AG04449 (cell line): ENCODE measurements at regions not wholly inside any gene's neighbourhood (a gene's known extent, or its start where the extent isn't known, plus 50 kb on each side); places are given as distances from the start of the nearest gene placed in this dataset.

Experiments used
- CTCF ChIA-PET: fragments of 350-600 bp; formaldehyde crosslinking; extraction: SDS; loops from one replicate; lab custom pipeline; 2021; ENCODE audit warnings: antibody characterized with exemption; lab: Yijun Ruan, JAX
- POLR2A ChIA-PET: fragments of 400-600, 350-600 bp; formaldehyde crosslinking; extraction: SDS; loops from one replicate; lab custom pipeline; 2020; ENCODE audit warnings: antibody characterized with exemption, inconsistent platforms; lab: Yijun Ruan, JAX
- DNase-seq: peaks from one replicate; pipeline ENCODE4 v3.0.0-alpha.2; 2010; ENCODE audit warnings: low read depth, low spot score
- H3K4me3 ChIP-seq: 2 replicates; pipeline ENCODE4 v1.5.1; 2011; ENCODE audit warnings: low read depth, mild to moderate bottlenecking, control low read depth, low read length
- CTCF ChIP-seq: IDR thresholded peaks from one replicate; pipeline ENCODE4 v1.5.1; 2011; ENCODE audit warnings: mild to moderate bottlenecking, moderate library complexity, low read length, control low read depth, inconsistent platforms; ENCODE audit not compliant: insufficient read depth; ENCODE audit errors: missing control alignments

GRCh38 chr9:95605816-95606488, 89.2 kb upstream of the PTCH1 start:
- no peak for DNase-seq

GRCh38 chr9:95605101-95605500, 88.3 kb upstream of the PTCH1 start:
- POLR2A ChIA-PET: no interaction called here
- no peak overlapping the region for H3K4me3 ChIP-seq
- no peak for TF ChIP-seq CTCF
- no peak for DNase-seq
- CTCF ChIA-PET: no interaction called here

More at GRCh38 chr9:95605816-95606488, 89.2 kb upstream of the PTCH1 start:
- no peak overlapping the region for H3K4me3 ChIP-seq
- ChIA-PET CTCF (no interaction called here), POLR2A (no interaction called here)
- TF ChIP-seq CTCF: no peak

- POLR2A ChIA-PET: no interaction called here
- CTCF ChIA-PET: no interaction called here
- DNase-seq: no peak
- no peak for TF ChIP-seq CTCF
- H3K4me3 ChIP-seq: no peak overlapping the region
Measured at GRCh38 chr9:95598236-95598635, 81.5 kb upstream of the PTCH1 start.

GRCh38 chr9:95595721-95596295, 79.0 kb upstream of the PTCH1 start:
- H3K4me3 ChIP-seq: no peak overlapping the region
- ChIA-PET CTCF (no interaction called here), POLR2A (no interaction called here)
- no peak for TF ChIP-seq CTCF
- DNase-seq: no peak

GRCh38 chr9:95592931-95593330, 76.2 kb upstream of the PTCH1 start:
- no peak for TF ChIP-seq CTCF
- DNase-seq: no peak
- POLR2A ChIA-PET: no interaction called here
- CTCF ChIA-PET: no interaction called here
- H3K4me3 ChIP-seq: no peak overlapping the region

GRCh38 chr9:95588724-95589588, 72.2 kb upstream of the PTCH1 start:
- CTCF ChIA-PET: no interaction called here
- POLR2A ChIA-PET: no interaction called here

More at GRCh38 chr9:95588724-95589588, 72.2 kb upstream of the PTCH1 start:
- no peak overlapping the region for H3K4me3 ChIP-seq
- DNase-seq: no peak
- no peak for TF ChIP-seq CTCF
